GM12878 (cell line): ENCODE measurements at regions not wholly inside any gene's neighbourhood (a gene's known extent, or its start where the extent isn't known, plus 50 kb on each side); places are given as distances from the start of the nearest gene placed in this dataset.

Source experiments
- ATF2 ChIP-seq: IDR thresholded peaks from 2 replicates; pipeline ENCODE4 v1.6.1; 2012; ENCODE audit warnings: low read length, inconsistent platforms
- ATF3 ChIP-seq: IDR thresholded peaks from 2 replicates; pipeline ENCODE4 v1.6.1; 2011; ENCODE audit warnings: low read depth, mild to moderate bottlenecking, low read length, moderate library complexity, borderline replicate concordance; ENCODE audit errors: extremely low read depth
- CBX5 ChIP-seq: sonication (generic); IDR thresholded peaks from 2 replicates; pipeline ENCODE4 v1.6.1; 2016; ENCODE audit warnings: low read depth, moderate library complexity, mild to moderate bottlenecking, inconsistent platforms
- CEBPZ ChIP-seq: fragments of 150-350 bp; IDR thresholded peaks from 2 replicates; pipeline ENCODE4 v1.6.1; 2016; ENCODE audit warnings: low read depth, low read length
- CHD2 ChIP-seq: IDR thresholded peaks from 2 replicates; pipeline ENCODE4 v1.6.1; 2011; ENCODE audit warnings: low read depth, low read length, improper control_type of control experiment, borderline replicate concordance
- CREM ChIP-seq: IDR thresholded peaks from 2 replicates; pipeline ENCODE4 v1.6.1; 2014; ENCODE audit warnings: antibody characterized with exemption, low read depth
- CTCF ChIP-seq, 3 experiments: IDR thresholded peaks in 2 of 3; conservative IDR thresholded peaks in 1 of 3; 2 replicates each; pipeline ENCODE4 v1.5.1; 2011; ENCODE audit warnings: low read depth in 3 of 3, low read length in 3 of 3, mild to moderate bottlenecking in 3 of 3, control low read depth in 2 of 3, moderate library complexity in 2 of 3, inconsistent platforms in 1 of 3, mixed read lengths in 1 of 3; ENCODE audit not compliant: control insufficient read depth in 2 of 3, insufficient read depth in 1 of 3; ENCODE audit errors: extremely low read depth in 1 of 3
- EP300 ChIP-seq, 2 experiments: fragments of 150-350 bp in 1 of 2; IDR thresholded peaks; 2 replicates each; pipeline ENCODE4 v1.6.1; 2011 to 2012; ENCODE audit warnings: low read depth in 2 of 2, low read length in 2 of 2, borderline replicate concordance in 1 of 2, improper control_type of control experiment in 1 of 2, inconsistent platforms in 1 of 2; ENCODE audit not compliant: control insufficient read depth in 1 of 2
- POLR2A ChIP-seq: IDR thresholded peaks from 2 replicates; pipeline ENCODE4 v1.6.1; 2011; ENCODE audit warnings: low read depth, mild to moderate bottlenecking, low read length
- TAF1 ChIP-seq: IDR thresholded peaks from 2 replicates; pipeline ENCODE4 v1.6.1; 2011; ENCODE audit warnings: mild to moderate bottlenecking, low read depth, low read length, borderline replicate concordance
- ZNF274 ChIP-seq: IDR thresholded peaks from one replicate; pipeline ENCODE4 v1.8.0; 2011; ENCODE audit not compliant: insufficient read length, insufficient read depth
- TF ChIP-seq, protein P1 (sequence below): IDR thresholded peaks from 2 replicates; pipeline ENCODE4 v1.6.1; 2012; ENCODE audit warnings: mild to moderate bottlenecking, low read depth, low read length

- TF ChIP-seq CHD2 (no peak), CREM (no peak), CBX5 (no peak), TAF1 (no peak), ATF2 (no peak), ZNF274 (no peak), POLR2A (no peak), ATF3 (no peak), CTCF (IDR thresholded peaks at IDR 0.05 in 2 of 3, conservative IDR thresholded peaks at IDR 0.05 in 1 of 3; ENCODE audit: control insufficient read depth in 2 of 3, extremely low read depth in 1 of 3, insufficient read depth in 1 of 3, low read depth in 3 of 3, low read length in 3 of 3) (no peak), CEBPZ (no peak), EP300 (IDR thresholded peaks at IDR 0.05; ENCODE audit: borderline replicate concordance in 1 of 2, control insufficient read depth in 1 of 2, low read depth in 2 of 2, low read length in 2 of 2) (no peak)
- TF ChIP-seq, protein P1, sequence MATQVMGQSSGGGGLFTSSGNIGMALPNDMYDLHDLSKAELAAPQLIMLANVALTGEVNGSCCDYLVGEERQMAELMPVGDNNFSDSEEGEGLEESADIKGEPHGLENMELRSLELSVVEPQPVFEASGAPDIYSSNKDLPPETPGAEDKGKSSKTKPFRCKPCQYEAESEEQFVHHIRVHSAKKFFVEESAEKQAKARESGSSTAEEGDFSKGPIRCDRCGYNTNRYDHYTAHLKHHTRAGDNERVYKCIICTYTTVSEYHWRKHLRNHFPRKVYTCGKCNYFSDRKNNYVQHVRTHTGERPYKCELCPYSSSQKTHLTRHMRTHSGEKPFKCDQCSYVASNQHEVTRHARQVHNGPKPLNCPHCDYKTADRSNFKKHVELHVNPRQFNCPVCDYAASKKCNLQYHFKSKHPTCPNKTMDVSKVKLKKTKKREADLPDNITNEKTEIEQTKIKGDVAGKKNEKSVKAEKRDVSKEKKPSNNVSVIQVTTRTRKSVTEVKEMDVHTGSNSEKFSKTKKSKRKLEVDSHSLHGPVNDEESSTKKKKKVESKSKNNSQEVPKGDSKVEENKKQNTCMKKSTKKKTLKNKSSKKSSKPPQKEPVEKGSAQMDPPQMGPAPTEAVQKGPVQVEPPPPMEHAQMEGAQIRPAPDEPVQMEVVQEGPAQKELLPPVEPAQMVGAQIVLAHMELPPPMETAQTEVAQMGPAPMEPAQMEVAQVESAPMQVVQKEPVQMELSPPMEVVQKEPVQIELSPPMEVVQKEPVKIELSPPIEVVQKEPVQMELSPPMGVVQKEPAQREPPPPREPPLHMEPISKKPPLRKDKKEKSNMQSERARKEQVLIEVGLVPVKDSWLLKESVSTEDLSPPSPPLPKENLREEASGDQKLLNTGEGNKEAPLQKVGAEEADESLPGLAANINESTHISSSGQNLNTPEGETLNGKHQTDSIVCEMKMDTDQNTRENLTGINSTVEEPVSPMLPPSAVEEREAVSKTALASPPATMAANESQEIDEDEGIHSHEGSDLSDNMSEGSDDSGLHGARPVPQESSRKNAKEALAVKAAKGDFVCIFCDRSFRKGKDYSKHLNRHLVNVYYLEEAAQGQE = no peak
Observed at GRCh38 chr16:85338989-85339685, 226.9 kb upstream of the CIBAR2 start.
